ENCODE measurements at regions not wholly inside any gene's neighbourhood (a gene's known extent, or its start where the extent isn't known, plus 50 kb on each side); places are given as distances from the start of the nearest gene placed in this dataset.

- H2AK5ac ChIP-seq (ENCODE audit: insufficient read length, low read length): no peak overlapping the region
- H2AFZ ChIP-seq (ENCODE audit: low read length): no peak overlapping the region
- H4K5ac ChIP-seq (ENCODE audit: insufficient read length, low read depth, low read length): no peak overlapping the region
- no peaks in the 10 kb centered on the region for H3K4me1 ChIP-seq (ENCODE audit: insufficient read depth, low read length)
- no peak overlapping the region for H2BK120ac ChIP-seq (ENCODE audit: low read depth, low read length, poor library complexity, severe bottlenecking)
- no peak overlapping the region for H4K8ac ChIP-seq (replicated peaks; ENCODE audit: insufficient read length, low read depth, low read length)
- Mint-ChIP-seq H3K4me1 (peaks cover 3 to 10% of the 10 kb centered on the region in 2 experiments), H3K27ac (no peak overlapping the region), H3K4me3 (no peak overlapping the region), H3K9me3 (no peaks in the 10 kb centered on the region), H3K27me3 (ENCODE audit: low read depth) (peaks cover 47% of the 10 kb centered on the region), H3K36me3 (ENCODE audit: insufficient read depth in 1 of 3, low read depth in 3 of 3) (no peaks in the 10 kb centered on the region)
- H3K56ac ChIP-seq (ENCODE audit: insufficient read length, low read depth, low read length): no peak overlapping the region
- H3K4me2 ChIP-seq (ENCODE audit: insufficient read depth, insufficient read length, low read length): no peak overlapping the region
- no peak overlapping the region for H3K14ac ChIP-seq (ENCODE audit: insufficient read depth, low read length)
- H2BK12ac ChIP-seq (ENCODE audit: insufficient read length, low read depth, low read length): no peak overlapping the region
- H4K20me1 ChIP-seq (ENCODE audit: control insufficient read depth, insufficient read depth, insufficient read length): no peaks in the 10 kb centered on the region
- H2BK5ac ChIP-seq (ENCODE audit: insufficient read length, low read length): no peak overlapping the region
- H3K18ac ChIP-seq (ENCODE audit: insufficient read length, low read depth, low read length): no peak overlapping the region
- no peaks in the 10 kb centered on the region for H3K79me2 ChIP-seq (ENCODE audit: insufficient read depth, low read length)
- H2BK20ac ChIP-seq (ENCODE audit: low read depth, low read length, poor library complexity, severe bottlenecking): no peak overlapping the region
- no peak overlapping the region for H3T11ph ChIP-seq (ENCODE audit: low read length)
- no peak for DNase-seq
- TF ChIP-seq CTCF (conservative IDR thresholded peaks at IDR 0.05): no peak
- no peak overlapping the region for H3K9ac ChIP-seq (ENCODE audit: extremely low read depth, insufficient read length, low read length)
- peaks cover 14% of the 10 kb centered on the region; the same call in 1 of the 2 replicates for H3K27me3 ChIP-seq (ENCODE audit: insufficient read depth, low read length)
- no peaks in the 10 kb centered on the region for H3K9me3 ChIP-seq (ENCODE audit: control insufficient read depth, low read depth, low read length)
- peaks cover 17% of the 10 kb centered on the region for H3K23me2 ChIP-seq (ENCODE audit: insufficient read length, low read depth, low read length, poor library complexity, severe bottlenecking)
- no peak overlapping the region for H3K27ac ChIP-seq (ENCODE audit: insufficient read length, low read depth, low read length)
- no peak overlapping the region for H4K91ac ChIP-seq (ENCODE audit: insufficient read length, low read depth, low read length)
- H3K4ac ChIP-seq (ENCODE audit: low read depth, low read length): no peak overlapping the region
- H3K23ac ChIP-seq (ENCODE audit: insufficient read length, low read depth, low read length): no peak overlapping the region
- no peak overlapping the region for H2BK15ac ChIP-seq (ENCODE audit: low read depth, low read length)
- no CpG with 5 or more reads among the region's 2 CpGs for WGBS (ENCODE audit: extremely low coverage, insufficient read length, low lambda C conversion rate)
- no peaks in the 10 kb centered on the region for H3K79me1 ChIP-seq (ENCODE audit: insufficient read depth, low read depth, low read length, poor library complexity, severe bottlenecking)
Observed at GRCh38 chr10:50987934-50988333, 86.4 kb upstream of the PRKG1 start.

Measured in H9 (cell line).